ENCODE measurements at regions not wholly inside any gene's neighbourhood (a gene's known extent, or its start where the extent isn't known, plus 50 kb on each side); places are given as distances from the start of the nearest gene placed in this dataset.

GRCh38 chr15:53882311-53882710 lies 95.9 kb upstream of the UNC13C start:
- TF ChIP-seq IRF3 (IDR thresholded peaks at IDR 0.05; ENCODE audit: low read depth, low read length), result no peak
- no peak for TF ChIP-seq CTCF (IDR thresholded peaks at IDR 0.05)
- no peak for TF ChIP-seq EP300 (IDR thresholded peaks at IDR 0.05; ENCODE audit: borderline replicate concordance in 1 of 2, low read depth in 1 of 2, low read length in 1 of 2)
- TF ChIP-seq TAF1 (IDR thresholded peaks at IDR 0.05; ENCODE audit: borderline replicate concordance, low read depth, low read length), result no peak
- no peak for TF ChIP-seq EZH2phosphoT487 (IDR thresholded peaks at IDR 0.05; ENCODE audit: borderline replicate concordance, low read depth)
- TF ChIP-seq TCF12 (IDR thresholded peaks at IDR 0.05), result no peak
- TF ChIP-seq TEAD4 (IDR thresholded peaks at IDR 0.05; ENCODE audit: borderline replicate concordance, insufficient read depth), result no peak
- TF ChIP-seq JUND (IDR thresholded peaks at IDR 0.05), result no peak

Data from SK-N-SH (cell line).